IMR-90 (cell line): ENCODE measurements at regions not wholly inside any gene's neighbourhood (a gene's known extent, or its start where the extent isn't known, plus 50 kb on each side); places are given as distances from the start of the nearest gene placed in this dataset.

Experiments used
- ATAC-seq: fragments of 200-7000 bp; cut with Tn5 transposase; 2 replicates; pipeline ENCODE4 v1.9.1; 2020; ENCODE audit warnings: low read depth, mild to moderate bottlenecking, moderate library complexity
- BruUV-seq: library from RNA; stranded (reverse); fragments of 400-500 nt; replicated peaks from 2 replicates; lab custom pipeline; 2021; lab: Mats Ljungman, UMichigan
- CTCF ChIA-PET: fragments of 300-600 bp; formaldehyde crosslinking; extraction: SDS; loops from one replicate; lab custom pipeline; 2021; ENCODE audit warnings: antibody characterized with exemption; lab: Yijun Ruan, JAX
- POLR2A ChIA-PET: fragments of 300-600 bp; sonication (Branson Sonifier 250); formaldehyde crosslinking; loops from one replicate; lab custom pipeline; 2022; ENCODE audit warnings: antibody characterized with exemption; ENCODE audit not compliant: unreplicated experiment; lab: Charles Lee
- DNase-seq: peaks from one replicate; pipeline ENCODE4 v3.0.0; 2013
- H2AFZ ChIP-seq: replicated peaks from 2 replicates; pipeline ENCODE3; 2013; ENCODE audit warnings: low read length, mild to moderate bottlenecking; ENCODE audit not compliant: poor library complexity
- H2AK5ac ChIP-seq: 2 replicates; pipeline ENCODE4 v1.6.1; 2013; ENCODE audit warnings: low read depth, low read length, inconsistent platforms
- H2AK9ac ChIP-seq: replicated peaks from 2 replicates; pipeline ENCODE3; 2013; ENCODE audit warnings: mild to moderate bottlenecking, low read depth, low read length, moderate library complexity; ENCODE audit not compliant: poor library complexity
- H2BK120ac ChIP-seq: 2 replicates; pipeline ENCODE4 v1.6.1; 2013; ENCODE audit warnings: low read depth, low read length, inconsistent platforms
- H2BK15ac ChIP-seq: 3 replicates; pipeline ENCODE4 v1.6.1; 2013; ENCODE audit warnings: low read depth, low read length, inconsistent platforms
- H2BK20ac ChIP-seq: 2 replicates; pipeline ENCODE4 v1.6.1; 2013; ENCODE audit warnings: low read depth, mild to moderate bottlenecking, inconsistent platforms, low read length, moderate library complexity
- H2BK5ac ChIP-seq: 2 replicates; pipeline ENCODE4 v1.6.1; 2013; ENCODE audit warnings: mild to moderate bottlenecking, low read depth, low read length, inconsistent platforms; ENCODE audit not compliant: poor library complexity, severe bottlenecking
- H3K14ac ChIP-seq: replicated peaks from 2 replicates; pipeline ENCODE4 v1.6.1; 2013; ENCODE audit warnings: low read depth, low read length, inconsistent platforms
- H3K18ac ChIP-seq: 2 replicates; pipeline ENCODE4 v1.6.1; 2013; ENCODE audit warnings: low read depth, low read length, control low read depth
- H3K23ac ChIP-seq: 2 replicates; pipeline ENCODE4 v1.6.1; 2013; ENCODE audit warnings: low read depth, low read length, inconsistent platforms
- H3K27ac ChIP-seq: 2 replicates; pipeline ENCODE4 v1.5.1; 2013; ENCODE audit warnings: mild to moderate bottlenecking, control low read depth, low read length; ENCODE audit not compliant: insufficient read depth
- H3K27me3 ChIP-seq: 2 replicates; pipeline ENCODE4 v1.6.1; 2013; ENCODE audit warnings: low read length; ENCODE audit not compliant: control insufficient read depth, insufficient read depth
- H3K36me3 ChIP-seq: 2 replicates; pipeline ENCODE4 v1.6.1; 2013; ENCODE audit warnings: low read length, mixed read lengths; ENCODE audit not compliant: control insufficient read depth, insufficient read depth
- H3K4ac ChIP-seq: 2 replicates; pipeline ENCODE4 v1.6.1; 2013; ENCODE audit warnings: low read depth, low read length, inconsistent platforms
- H3K4me1 ChIP-seq: 2 replicates; pipeline ENCODE4 v1.6.1; 2013; ENCODE audit warnings: low read length, mixed read lengths; ENCODE audit not compliant: control insufficient read depth, insufficient read depth
- H3K4me2 ChIP-seq: 2 replicates; pipeline ENCODE4 v1.6.1; 2013; ENCODE audit warnings: low read depth, mild to moderate bottlenecking, control low read depth, low read length, moderate library complexity
- H3K4me3 ChIP-seq: 2 replicates; pipeline ENCODE4 v1.5.1; 2013; ENCODE audit warnings: low read depth, mild to moderate bottlenecking, control low read depth, low read length, moderate library complexity; ENCODE audit not compliant: insufficient read depth
- H3K56ac ChIP-seq: 2 replicates; pipeline ENCODE4 v1.6.1; 2013; ENCODE audit warnings: low read length, inconsistent platforms; ENCODE audit not compliant: insufficient read depth; ENCODE audit errors: extremely low read depth
- H3K79me1 ChIP-seq, 2 experiments: 2 replicates each; pipeline ENCODE4 v1.6.1; 2013; ENCODE audit warnings: low read length in 2 of 2, inconsistent platforms in 1 of 2, low read depth in 1 of 2
- H3K9ac ChIP-seq: 2 replicates; pipeline ENCODE4 v1.6.1; 2013; ENCODE audit warnings: low read depth, low read length, control low read depth
- H3K9me1 ChIP-seq: 2 replicates; pipeline ENCODE4 v1.6.1; 2013; ENCODE audit warnings: low read length, inconsistent platforms; ENCODE audit not compliant: insufficient read depth
- H3K9me3 ChIP-seq: 2 replicates; pipeline ENCODE4 v1.6.1; 2013; ENCODE audit warnings: low read length; ENCODE audit not compliant: control insufficient read depth, insufficient read depth
- H4K20me1 ChIP-seq: 2 replicates; pipeline ENCODE4 v1.6.1; 2013; ENCODE audit warnings: low read length, inconsistent platforms; ENCODE audit not compliant: insufficient read depth
- H4K5ac ChIP-seq: 2 replicates; pipeline ENCODE4 v1.6.1; 2013; ENCODE audit warnings: mild to moderate bottlenecking, low read depth, low read length, control low read depth
- H4K8ac ChIP-seq, 2 experiments: 2 replicates each; pipeline ENCODE4 v1.6.1; 2013; ENCODE audit warnings: low read depth in 2 of 2, low read length in 2 of 2, control low read depth in 1 of 2, inconsistent platforms in 1 of 2
- H4K91ac ChIP-seq: 2 replicates; pipeline ENCODE4 v1.6.1; 2013; ENCODE audit warnings: low read depth, low read length, inconsistent platforms; ENCODE audit not compliant: insufficient read depth
- CHD1 ChIP-seq: IDR thresholded peaks from 2 replicates; pipeline ENCODE4 v1.6.1; 2012; ENCODE audit warnings: low read depth, low read length, improper control_type of control experiment
- FOS ChIP-seq: fragments of 150-350 bp; IDR thresholded peaks from 2 replicates; pipeline ENCODE4 v1.6.1; 2016; ENCODE audit warnings: low read depth, low read length
- NFE2L2 ChIP-seq: fragments of 150-350 bp; IDR thresholded peaks from 2 replicates; pipeline ENCODE4 v1.6.1; 2016; ENCODE audit warnings: low read depth, mild to moderate bottlenecking, low read length
- POLR2A ChIP-seq: IDR thresholded peaks from 2 replicates; pipeline ENCODE4 v1.6.1; 2012; ENCODE audit warnings: mild to moderate bottlenecking, low read depth, low read length
- WGBS, 2 experiments: methylation state at CpG; one replicate each; pipeline versions ENCODE4 v1.1.5 to v1.1.7; 2013; ENCODE audit warnings: missing lambda C conversion rate in 2 of 2; ENCODE audit not compliant: insufficient read length in 1 of 2; ENCODE audit errors: extremely low coverage in 2 of 2; 5-methylcytosine and 5-hydroxymethylcytosine counted together
- dilution Hi-C: fragments of 300-500 bp; cut with HindIII; formaldehyde crosslinking; loops from one replicate; pipeline ENCODE4 v1.14.3; 2018; ENCODE audit warnings: low sequenced_read_pairs; ENCODE audit not compliant: unreplicated experiment
- in situ Hi-C: fragments of 300-500 bp; cut with MboI; formaldehyde crosslinking; loops from 3 replicates; pipeline ENCODE4 v1.14.3; 2019; ENCODE audit warnings: low sequenced_read_pairs, inconsistent platforms, mixed read lengths
- intact Hi-C: fragments of 100-400 bp; cut with micrococcal nuclease; formaldehyde crosslinking; loops from 2 replicates; pipeline ENCODE4 v1.10.0; 2022
- TF ChIP-seq, protein P1 (sequence below): conservative IDR thresholded peaks from 2 replicates; pipeline ENCODE4 v1.5.1; 2012; ENCODE audit warnings: mild to moderate bottlenecking, low read depth, low read length, improper control_type of control experiment
- TF ChIP-seq, protein P2 (sequence below): fragments of 150-350 bp; IDR thresholded peaks from 2 replicates; pipeline ENCODE4 v1.6.1; 2016; ENCODE audit warnings: low read depth, mild to moderate bottlenecking, low read length, moderate library complexity, borderline replicate concordance

DNA sequence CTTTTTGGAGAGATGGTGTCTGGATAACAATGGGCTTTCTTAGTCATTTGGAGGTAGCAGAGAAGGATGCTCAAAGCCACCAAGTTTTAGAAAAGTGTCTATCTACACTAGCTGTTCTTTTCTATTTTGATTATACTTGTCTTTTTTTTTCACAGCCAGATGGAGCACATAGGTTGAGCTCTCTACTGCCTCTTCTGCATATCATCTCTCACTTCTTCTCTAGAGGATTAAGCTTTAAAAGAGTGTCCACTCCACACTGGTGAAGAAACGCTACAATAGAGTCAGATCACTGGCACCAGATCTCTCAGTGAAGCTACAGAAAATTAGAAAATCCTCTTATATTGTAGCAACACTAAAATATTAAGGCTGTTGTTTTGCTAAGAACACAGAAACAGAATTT, 145.3 kb upstream of the MBNL1 start:
- Histone ChIP-seq H3K27ac (no peak overlapping the region), H3K4me1 (peaks cover 10% of the 10 kb centered on the region; the same call in 1 of the 2 replicates), H3K4ac (peak overlapping the region; percentile 61; the same call in 1 of the 2 replicates), H3K9ac (no peak overlapping the region), H4K20me1 (no peaks in the 10 kb centered on the region), H2BK20ac (peak overlapping the region; percentile 88), H4K91ac (no peak overlapping the region), H4K5ac (peak overlapping the region; percentile 88; the same call in 1 of the 2 replicates), H3K79me1 (peaks cover 2 to 4% of the 10 kb centered on the region in 2 experiments; a peak in 2 of 4 replicates), H2BK120ac (peak overlapping the region; percentile 82), H3K4me2 (no peak overlapping the region; the same call in 1 of the 2 replicates), H2AK9ac (no peak overlapping the region), H3K36me3 (no peaks in the 10 kb centered on the region), H2BK15ac (peak overlapping the region; percentile 47; the same call in 1 of the 3 replicates), H2AK5ac (no peak overlapping the region), H3K56ac (no peak overlapping the region), H3K18ac (peak overlapping the region; percentile 97; the same call in 1 of the 2 replicates), H2BK5ac (peak overlapping the region; percentile 95), H3K23ac (no peak overlapping the region), H3K27me3 (no peaks in the 10 kb centered on the region), H3K4me3 (no peak overlapping the region), H4K8ac (peak overlapping the region in 1 of 2 experiments; percentile 14; a peak in 2 of 4 replicates), H3K9me1 (peaks cover 3% of the 10 kb centered on the region; the same call in 1 of the 2 replicates), H3K9me3 (no peaks in the 10 kb centered on the region), H2AFZ (no peak overlapping the region), H3K14ac (peak overlapping the region; percentile 45; the same call in 1 of the 2 replicates)
- TF ChIP-seq NFE2L2: no peak
- TF ChIP-seq, protein P1, sequence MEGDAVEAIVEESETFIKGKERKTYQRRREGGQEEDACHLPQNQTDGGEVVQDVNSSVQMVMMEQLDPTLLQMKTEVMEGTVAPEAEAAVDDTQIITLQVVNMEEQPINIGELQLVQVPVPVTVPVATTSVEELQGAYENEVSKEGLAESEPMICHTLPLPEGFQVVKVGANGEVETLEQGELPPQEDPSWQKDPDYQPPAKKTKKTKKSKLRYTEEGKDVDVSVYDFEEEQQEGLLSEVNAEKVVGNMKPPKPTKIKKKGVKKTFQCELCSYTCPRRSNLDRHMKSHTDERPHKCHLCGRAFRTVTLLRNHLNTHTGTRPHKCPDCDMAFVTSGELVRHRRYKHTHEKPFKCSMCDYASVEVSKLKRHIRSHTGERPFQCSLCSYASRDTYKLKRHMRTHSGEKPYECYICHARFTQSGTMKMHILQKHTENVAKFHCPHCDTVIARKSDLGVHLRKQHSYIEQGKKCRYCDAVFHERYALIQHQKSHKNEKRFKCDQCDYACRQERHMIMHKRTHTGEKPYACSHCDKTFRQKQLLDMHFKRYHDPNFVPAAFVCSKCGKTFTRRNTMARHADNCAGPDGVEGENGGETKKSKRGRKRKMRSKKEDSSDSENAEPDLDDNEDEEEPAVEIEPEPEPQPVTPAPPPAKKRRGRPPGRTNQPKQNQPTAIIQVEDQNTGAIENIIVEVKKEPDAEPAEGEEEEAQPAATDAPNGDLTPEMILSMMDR: 0 out of 2 replicates have a peak, but pooled peaks have one; percentile 15
- TF ChIP-seq POLR2A: no peak
- TF ChIP-seq FOS: no peak
- TF ChIP-seq, protein P2, sequence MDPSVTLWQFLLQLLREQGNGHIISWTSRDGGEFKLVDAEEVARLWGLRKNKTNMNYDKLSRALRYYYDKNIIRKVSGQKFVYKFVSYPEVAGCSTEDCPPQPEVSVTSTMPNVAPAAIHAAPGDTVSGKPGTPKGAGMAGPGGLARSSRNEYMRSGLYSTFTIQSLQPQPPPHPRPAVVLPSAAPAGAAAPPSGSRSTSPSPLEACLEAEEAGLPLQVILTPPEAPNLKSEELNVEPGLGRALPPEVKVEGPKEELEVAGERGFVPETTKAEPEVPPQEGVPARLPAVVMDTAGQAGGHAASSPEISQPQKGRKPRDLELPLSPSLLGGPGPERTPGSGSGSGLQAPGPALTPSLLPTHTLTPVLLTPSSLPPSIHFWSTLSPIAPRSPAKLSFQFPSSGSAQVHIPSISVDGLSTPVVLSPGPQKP: no peak
- no peak for TF ChIP-seq CHD1
- dilution Hi-C loops: no loop called here
- DNase-seq (peak; percentile 12), ATAC-seq (no peak)
- no CpG with 5 or more reads among the region's 1 CpG for WGBS, 2 experiments
- in situ Hi-C loops: no loop called here
- ChIA-PET CTCF (interaction anchor here (0.6 kb wide), 1 partner anchor 74 kb away, joined by 3 read pairs; no protein-coding TSS in a partner anchor), POLR2A (no interaction called here)
- intact Hi-C loops: no loop called here
- no TSS peak for BruUV-seq
